Fibroblast of peridontal ligament (primary cell): ENCODE measurements at regions not wholly inside any gene's neighbourhood (a gene's known extent, or its start where the extent isn't known, plus 50 kb on each side); places are given as distances from the start of the nearest gene placed in this dataset.
"Not testable (repeated sequence)": the region's sequence is repeated elsewhere in the genome, so short reads cannot be mapped to it uniquely, and the experiment has no call there.

ENCODE experiments used
- DNase-seq: peaks from one replicate; pipeline ENCODE4 v3.0.0-alpha.2; 2010; ENCODE audit errors: extremely low read depth

- no peak for DNase-seq
Measured at GRCh38 chr1:213417225-213417820, 366.3 kb downstream of the RPS6KC1 start.

DNA sequence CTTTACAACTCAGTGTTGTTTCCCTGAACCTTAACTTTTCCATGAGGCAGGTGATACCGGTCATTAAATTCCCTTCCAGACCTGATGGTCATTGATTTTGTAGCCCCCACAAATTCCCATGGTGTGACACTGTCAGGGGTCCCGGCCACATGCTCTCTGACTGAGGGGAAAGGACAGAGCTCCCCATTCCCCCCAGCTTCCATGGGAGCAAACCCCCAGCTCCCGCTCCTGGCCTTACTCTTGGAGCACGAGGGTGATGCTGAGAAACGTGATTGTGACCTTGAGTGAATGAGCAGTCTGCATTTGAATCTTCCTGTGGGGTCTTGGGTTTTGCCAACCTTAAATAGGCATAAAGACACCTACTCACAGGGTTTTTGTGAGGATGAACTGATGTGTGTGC lies 366.8 kb downstream of the RPS6KC1 start:
- DNase-seq = no peak

GRCh38 chr1:213418268-213419071 lies 367.4 kb downstream of the RPS6KC1 start:
- DNase-seq = no peak

GRCh38 chr1:213419401-213420030 lies 368.5 kb downstream of the RPS6KC1 start:
- no peak for DNase-seq

GRCh38 chr1:213421178-213421577 lies 370.1 kb downstream of the RPS6KC1 start:
- DNase-seq = not testable (repeated sequence)

- DNase-seq = no peak
Measured at GRCh38 chr1:213423041-213423440, 372.0 kb downstream of the RPS6KC1 start.

- no peak for DNase-seq
Measured at GRCh38 chr1:213423605-213424004, 372.6 kb downstream of the RPS6KC1 start.

GRCh38 chr1:213425376-213426030 lies 374.5 kb downstream of the RPS6KC1 start:
- no peak for DNase-seq

GRCh38 chr1:213429642-213430041 lies 378.6 kb downstream of the RPS6KC1 start:
- no peak for DNase-seq

DNA sequence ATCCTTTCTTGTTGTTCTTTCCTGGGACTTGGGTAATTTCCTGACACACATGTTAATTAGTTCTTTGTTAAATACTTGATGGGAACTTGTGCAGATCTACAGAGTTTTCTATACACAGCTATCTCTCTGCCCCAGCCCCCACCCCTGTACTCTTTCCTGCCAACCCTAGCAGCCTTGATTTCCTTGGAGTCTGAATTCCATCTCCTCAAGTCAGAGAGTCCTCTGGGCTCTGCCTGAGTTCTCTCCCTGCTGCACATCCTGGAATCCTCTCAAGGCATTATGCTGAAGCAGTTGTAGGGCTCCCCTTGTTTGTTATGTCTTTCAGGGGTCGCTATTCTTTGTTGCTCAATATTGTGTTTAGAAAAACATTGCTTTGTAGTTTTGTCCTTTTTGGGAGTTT lies 384.7 kb downstream of the RPS6KC1 start:
- no peak for DNase-seq

GRCh38 chr1:213438339-213438738 lies 387.3 kb downstream of the RPS6KC1 start:
- no peak for DNase-seq

DNA sequence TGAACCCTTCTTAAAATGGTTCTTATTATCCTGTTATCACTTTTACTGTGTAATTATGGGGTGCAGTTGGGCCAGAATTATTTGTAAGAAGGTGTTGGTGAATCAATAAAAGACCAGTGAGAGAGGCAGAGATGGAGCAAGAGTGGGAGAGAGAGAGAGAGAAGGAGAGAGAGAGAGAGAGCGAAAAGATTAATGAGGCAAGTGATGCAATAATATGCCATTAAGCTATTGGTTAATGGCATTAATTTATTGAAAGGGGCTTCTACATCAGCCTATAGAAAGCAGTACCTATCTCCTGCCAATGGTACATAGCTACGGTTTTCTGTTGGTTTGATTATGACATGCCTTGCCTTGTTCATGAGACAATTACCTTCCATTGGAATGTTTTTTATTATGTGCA lies 388.7 kb downstream of the RPS6KC1 start:
- no peak for DNase-seq

GRCh38 chr1:213440766-213441165 lies 389.7 kb downstream of the RPS6KC1 start:
- DNase-seq = no peak

GRCh38 chr1:213443415-213443814 lies 392.4 kb downstream of the RPS6KC1 start:
- no peak for DNase-seq

DNA sequence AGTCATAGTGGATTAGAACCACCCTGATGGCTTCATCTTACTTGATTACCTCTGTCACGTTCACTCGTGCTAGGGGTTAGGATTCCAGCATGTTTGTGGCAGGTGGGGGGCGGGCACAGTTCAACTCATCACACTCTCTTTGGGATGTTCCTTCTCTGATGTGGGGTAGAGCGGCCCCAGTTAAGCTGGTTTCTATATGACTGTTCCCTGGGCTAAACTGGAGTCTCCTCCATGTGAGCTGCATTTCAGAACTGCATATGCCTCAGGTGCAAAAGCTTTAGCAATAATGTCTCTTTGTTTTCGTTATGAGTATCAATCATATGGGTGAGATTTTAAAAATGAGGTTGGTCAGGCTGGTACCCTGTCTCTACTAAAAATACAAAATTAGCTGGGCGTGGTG lies 393.2 kb downstream of the RPS6KC1 start:
- DNase-seq = no peak

- DNase-seq = no peak
Measured at GRCh38 chr1:213446496-213446895, 395.5 kb downstream of the RPS6KC1 start.

- DNase-seq = no peak
Measured at GRCh38 chr1:213448360-213448759, 397.3 kb downstream of the RPS6KC1 start.

DNA sequence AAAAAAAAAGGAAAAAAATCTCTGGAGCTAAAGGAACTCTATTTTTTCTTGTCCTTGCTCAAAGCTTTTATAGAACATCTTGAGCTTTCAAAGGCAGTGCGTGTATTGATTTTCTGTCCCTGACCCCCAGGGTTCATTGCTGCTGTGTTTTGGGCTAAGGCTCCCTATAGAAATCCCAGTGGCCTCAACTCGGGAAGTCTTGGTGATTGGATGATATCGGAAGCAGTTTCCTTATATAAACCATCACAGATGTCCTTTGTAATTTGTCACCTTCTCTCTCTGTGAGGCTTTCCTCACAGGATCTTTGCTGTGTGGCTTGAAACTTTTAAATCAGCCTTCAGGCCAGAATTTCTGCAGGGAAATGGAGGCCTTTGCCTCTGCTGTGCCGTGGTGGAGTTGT lies 397.7 kb downstream of the RPS6KC1 start:
- DNase-seq = no peak

- DNase-seq = no peak
Measured at GRCh38 chr1:213452501-213452900, 401.5 kb downstream of the RPS6KC1 start.

DNA sequence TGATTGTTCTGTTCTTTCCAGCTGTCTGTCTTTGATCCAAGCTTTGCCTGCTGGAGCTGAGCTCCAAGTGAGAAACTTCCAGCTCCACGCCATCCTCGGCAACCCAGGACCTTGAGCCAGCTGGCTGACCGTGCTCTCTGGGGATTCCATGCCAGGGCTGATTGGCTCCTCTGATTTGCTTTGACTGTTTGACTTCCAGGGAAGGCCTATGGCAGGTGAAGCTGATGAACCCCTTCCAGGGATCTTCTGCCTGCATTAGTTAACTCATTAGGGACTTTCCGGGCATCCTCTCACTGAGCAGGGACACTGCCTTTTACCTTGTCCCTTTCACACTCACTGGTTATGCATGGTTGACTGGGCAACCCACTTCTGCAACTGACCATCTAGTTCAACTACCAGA lies 406.1 kb downstream of the RPS6KC1 start:
- no peak for DNase-seq

DNA sequence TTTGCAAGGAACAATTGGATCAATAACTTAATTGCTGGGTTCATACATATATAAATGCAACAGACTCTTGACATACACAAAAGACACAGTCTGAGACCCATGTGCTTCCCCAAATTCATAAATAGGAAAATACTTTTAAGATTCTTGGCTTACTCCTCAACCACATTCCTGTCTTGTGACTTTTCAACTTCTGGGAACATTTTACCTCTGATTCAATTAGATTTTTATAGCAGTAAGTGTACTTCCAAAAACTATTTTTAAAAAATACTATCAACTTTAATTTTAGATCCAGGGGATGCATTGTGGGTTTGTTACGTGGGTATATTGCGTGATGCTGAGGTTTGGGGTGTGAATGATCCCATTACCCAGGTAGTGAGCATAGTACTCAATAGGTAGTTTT lies 406.7 kb downstream of the RPS6KC1 start:
- no peak for DNase-seq

GRCh38 chr1:213462374-213462773 lies 411.3 kb downstream of the RPS6KC1 start:
- DNase-seq = not testable (repeated sequence)
